Brain microvascular endothelial cell (primary cell): ENCODE measurements at regions not wholly inside any gene's neighbourhood (a gene's known extent, or its start where the extent isn't known, plus 50 kb on each side); places are given as distances from the start of the nearest gene placed in this dataset.

ENCODE experiments used
- DNase-seq: peaks from one replicate; pipeline ENCODE4 v3.0.0-alpha.2; 2020
- H3K27ac ChIP-seq: fragments of 250-450 bp; sonication (Bioruptor Pico); 2 replicates; pipeline ENCODE4 v1.5.1; 2020; ENCODE audit warnings: mild to moderate bottlenecking, moderate library complexity
- H3K27me3 ChIP-seq: fragments of 250-450 bp; sonication (Bioruptor Pico); replicated peaks from 2 replicates; pipeline ENCODE4 v1.5.1; 2020; ENCODE audit warnings: mild to moderate bottlenecking
- H3K36me3 ChIP-seq: fragments of 250-450 bp; sonication (Bioruptor Pico); replicated peaks from 2 replicates; pipeline ENCODE4 v1.5.1; 2020; ENCODE audit warnings: mild to moderate bottlenecking
- H3K4me3 ChIP-seq: 2 replicates; pipeline ENCODE4 v1.5.1; 2011; ENCODE audit warnings: low read depth, mild to moderate bottlenecking, control low read depth, low read length, moderate library complexity
- in situ Hi-C: cut with HindIII; loops from 2 replicates; pipeline ENCODE4 v1.10.0; 2017; ENCODE audit warnings: low sequenced_read_pairs, low pct_ligation_motif_present
- TF ChIP-seq, protein P1 (sequence below): IDR thresholded peaks from 2 replicates; pipeline ENCODE4 v1.5.1; 2011; ENCODE audit warnings: low read depth, mild to moderate bottlenecking, moderate library complexity, low read length, control low read depth, inconsistent platforms; ENCODE audit errors: missing control alignments

DNA sequence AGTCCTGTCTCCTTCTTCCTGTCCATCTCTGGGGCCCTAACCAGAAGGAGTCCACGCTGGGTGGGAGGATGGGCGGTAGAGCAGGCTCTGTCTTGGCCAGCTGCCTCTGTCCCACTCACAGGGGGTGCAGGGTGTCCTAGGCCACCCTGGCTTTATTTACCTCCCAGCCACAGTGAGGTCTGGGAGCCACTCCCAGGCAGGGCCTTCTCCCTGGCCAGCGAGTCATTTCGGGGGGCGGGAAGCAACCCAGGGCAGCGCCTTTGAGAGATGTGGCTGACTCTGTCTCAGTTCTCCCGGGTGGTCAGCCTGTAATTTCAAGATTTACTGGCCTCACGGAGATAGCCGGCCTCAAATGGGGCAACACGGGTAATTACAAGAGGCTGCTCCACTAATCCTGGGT, 67.4 kb upstream of the PTCH1 start:
- Histone ChIP-seq H3K36me3 (no peaks in the 10 kb centered on the region), H3K27ac (no peak overlapping the region), H3K27me3 (no peaks in the 10 kb centered on the region), H3K4me3 (no peak overlapping the region)
- no peak for DNase-seq
- in situ Hi-C loops = no loop called here
- TF ChIP-seq, protein P1, sequence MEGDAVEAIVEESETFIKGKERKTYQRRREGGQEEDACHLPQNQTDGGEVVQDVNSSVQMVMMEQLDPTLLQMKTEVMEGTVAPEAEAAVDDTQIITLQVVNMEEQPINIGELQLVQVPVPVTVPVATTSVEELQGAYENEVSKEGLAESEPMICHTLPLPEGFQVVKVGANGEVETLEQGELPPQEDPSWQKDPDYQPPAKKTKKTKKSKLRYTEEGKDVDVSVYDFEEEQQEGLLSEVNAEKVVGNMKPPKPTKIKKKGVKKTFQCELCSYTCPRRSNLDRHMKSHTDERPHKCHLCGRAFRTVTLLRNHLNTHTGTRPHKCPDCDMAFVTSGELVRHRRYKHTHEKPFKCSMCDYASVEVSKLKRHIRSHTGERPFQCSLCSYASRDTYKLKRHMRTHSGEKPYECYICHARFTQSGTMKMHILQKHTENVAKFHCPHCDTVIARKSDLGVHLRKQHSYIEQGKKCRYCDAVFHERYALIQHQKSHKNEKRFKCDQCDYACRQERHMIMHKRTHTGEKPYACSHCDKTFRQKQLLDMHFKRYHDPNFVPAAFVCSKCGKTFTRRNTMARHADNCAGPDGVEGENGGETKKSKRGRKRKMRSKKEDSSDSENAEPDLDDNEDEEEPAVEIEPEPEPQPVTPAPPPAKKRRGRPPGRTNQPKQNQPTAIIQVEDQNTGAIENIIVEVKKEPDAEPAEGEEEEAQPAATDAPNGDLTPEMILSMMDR = no peak

DNA sequence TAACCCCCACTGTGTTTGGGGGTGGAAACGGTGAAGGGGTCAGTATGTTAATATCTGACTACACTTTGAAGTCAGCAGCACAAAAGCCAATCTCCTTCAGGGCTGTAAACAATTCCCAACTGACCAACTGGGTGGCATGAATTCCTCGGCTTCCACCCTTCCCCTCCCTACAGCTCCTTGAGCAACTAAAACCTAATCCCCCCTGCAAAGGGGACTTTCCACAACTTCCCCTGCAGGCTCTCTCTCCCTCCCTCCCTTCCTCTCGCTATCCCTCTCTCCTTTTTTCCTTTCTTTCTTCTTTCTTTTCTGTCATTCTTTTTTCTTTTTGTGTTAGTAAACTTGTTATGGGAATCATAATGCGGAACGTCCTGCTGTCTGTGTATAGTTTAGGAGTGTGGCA, 65.1 kb upstream of the PTCH1 start:
- Histone ChIP-seq H3K36me3 (no peaks in the 10 kb centered on the region), H3K27me3 (no peaks in the 10 kb centered on the region), H3K4me3 (no peak overlapping the region), H3K27ac (no peak overlapping the region)
- TF ChIP-seq, protein P1 = no peak
- in situ Hi-C loops = no loop called here
- no peak for DNase-seq

DNA sequence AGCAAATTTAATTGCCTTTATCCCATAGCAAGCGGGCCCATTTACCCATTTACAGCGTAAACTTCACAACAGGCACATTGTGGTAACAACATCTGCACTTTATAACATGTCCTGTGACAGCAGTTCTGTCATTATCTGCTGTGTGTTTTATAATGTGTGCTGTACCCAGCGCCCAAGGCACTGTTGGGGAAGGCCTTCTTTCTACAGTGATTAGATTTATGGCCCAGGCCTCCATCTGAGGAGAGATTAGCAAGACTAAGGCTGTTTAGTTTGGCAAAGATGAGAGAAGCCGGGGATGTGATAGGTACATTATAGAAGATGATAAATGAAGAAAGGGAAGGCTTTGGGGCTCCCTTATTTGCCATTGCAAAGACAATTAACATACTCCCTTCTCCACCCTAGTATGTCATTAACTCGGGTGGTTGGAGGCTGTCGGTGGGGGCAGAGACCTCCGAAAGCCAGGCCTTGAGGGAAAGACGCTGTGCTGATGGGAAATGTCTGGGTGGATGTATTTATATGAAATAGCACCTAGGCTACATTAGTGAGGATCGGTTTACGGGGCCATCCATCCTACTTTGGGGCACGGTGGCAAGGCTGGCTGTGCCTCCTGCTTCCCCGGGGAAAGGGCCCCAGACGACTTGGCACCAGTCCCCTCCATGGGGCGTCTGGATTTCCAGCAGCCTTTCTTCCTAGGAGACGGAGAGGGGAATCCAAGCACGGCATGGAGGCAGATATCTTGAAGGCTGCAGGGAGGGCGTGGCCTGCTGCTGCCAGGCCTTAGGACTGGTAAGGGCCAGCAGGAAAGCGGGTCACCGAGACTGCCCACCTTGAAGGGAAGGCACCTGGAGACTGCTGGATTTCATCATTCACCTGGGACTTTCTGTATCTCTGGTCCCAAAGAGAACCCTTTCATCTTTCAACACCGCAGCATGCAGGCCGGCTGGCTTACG, 64.3 kb upstream of the PTCH1 start:
- Histone ChIP-seq H3K4me3 (no peak overlapping the region), H3K27me3 (no peaks in the 10 kb centered on the region), H3K27ac (no peak overlapping the region), H3K36me3 (no peaks in the 10 kb centered on the region)
- DNase-seq = no peak
- in situ Hi-C loops = no loop called here
- TF ChIP-seq, protein P1 = no peak

DNA sequence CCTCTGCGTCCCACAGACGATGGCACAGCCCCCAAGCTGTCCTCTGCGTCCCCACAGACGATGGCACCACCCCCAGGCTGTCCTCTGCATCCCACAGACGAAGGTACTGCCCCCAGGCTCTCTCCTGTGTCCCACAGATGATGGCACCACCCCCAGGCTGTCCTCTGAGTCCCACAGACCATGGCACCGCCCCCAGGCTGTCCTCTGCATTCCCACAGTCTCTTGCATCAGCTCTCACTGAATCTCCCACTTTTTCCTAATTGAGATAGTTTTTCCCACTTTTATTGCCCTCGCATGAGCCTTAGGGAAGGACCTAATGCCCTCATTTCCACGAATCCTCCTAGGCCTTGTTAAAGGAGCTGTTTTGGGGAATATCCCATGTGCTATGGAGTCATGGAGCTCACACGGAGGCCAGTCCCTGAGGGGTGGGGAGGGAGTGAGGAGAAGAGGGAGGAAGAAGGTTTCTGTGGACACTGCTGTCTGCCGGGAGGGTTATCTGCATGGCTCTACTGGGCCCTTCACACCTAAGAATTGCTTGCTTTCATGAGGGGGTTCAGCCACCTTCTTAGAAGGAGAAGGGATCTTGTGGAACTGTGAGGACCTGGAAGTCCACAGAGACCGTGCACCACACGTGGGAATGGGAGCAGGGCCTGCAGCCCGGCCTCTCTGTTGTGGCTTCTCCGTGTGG, 58.2 kb upstream of the PTCH1 start:
- H3K27ac ChIP-seq = no peak overlapping the region
- TF ChIP-seq, protein P1 = no peak
- H3K27me3 ChIP-seq = no peaks in the 10 kb centered on the region
- no peak for DNase-seq
- no peaks in the 10 kb centered on the region for H3K36me3 ChIP-seq
- in situ Hi-C loops = no loop called here
- H3K4me3 ChIP-seq = no peak overlapping the region

DNA sequence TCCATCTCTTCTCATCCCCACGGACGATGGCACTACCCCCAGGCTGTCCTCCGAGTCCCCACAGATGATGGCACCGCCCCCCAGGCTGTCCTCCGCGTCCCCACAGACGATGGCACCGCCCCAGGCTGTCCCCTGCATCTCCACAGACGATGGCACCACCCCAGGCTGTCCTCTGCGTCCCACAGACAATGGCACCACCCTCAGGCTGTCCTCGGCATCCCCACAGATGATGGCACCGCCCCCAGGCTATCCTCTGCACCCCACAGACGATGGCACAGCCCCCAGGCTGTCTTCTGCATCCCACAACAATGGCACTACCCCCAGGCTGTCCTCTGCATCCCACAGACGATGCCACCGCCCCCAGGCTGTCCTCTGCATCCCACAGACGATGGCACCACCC, 57.4 kb upstream of the PTCH1 start:
- no peak overlapping the region for H3K27ac ChIP-seq
- TF ChIP-seq, protein P1 = no peak
- no peaks in the 10 kb centered on the region for H3K27me3 ChIP-seq
- no peaks in the 10 kb centered on the region for H3K36me3 ChIP-seq
- no peak overlapping the region for H3K4me3 ChIP-seq
- DNase-seq = no peak
- in situ Hi-C loops = no loop called here
